Activated CD4-positive, CD25-positive, alpha-beta regulatory T cell (primary cell): ENCODE measurements at regions not wholly inside any gene's neighbourhood (a gene's known extent, or its start where the extent isn't known, plus 50 kb on each side); places are given as distances from the start of the nearest gene placed in this dataset.

ENCODE experiments used
- DNase-seq, 4 experiments: peaks; one replicate each; lab custom pipeline; 2025; lab: John Stamatoyannopoulos, UW

DNA sequence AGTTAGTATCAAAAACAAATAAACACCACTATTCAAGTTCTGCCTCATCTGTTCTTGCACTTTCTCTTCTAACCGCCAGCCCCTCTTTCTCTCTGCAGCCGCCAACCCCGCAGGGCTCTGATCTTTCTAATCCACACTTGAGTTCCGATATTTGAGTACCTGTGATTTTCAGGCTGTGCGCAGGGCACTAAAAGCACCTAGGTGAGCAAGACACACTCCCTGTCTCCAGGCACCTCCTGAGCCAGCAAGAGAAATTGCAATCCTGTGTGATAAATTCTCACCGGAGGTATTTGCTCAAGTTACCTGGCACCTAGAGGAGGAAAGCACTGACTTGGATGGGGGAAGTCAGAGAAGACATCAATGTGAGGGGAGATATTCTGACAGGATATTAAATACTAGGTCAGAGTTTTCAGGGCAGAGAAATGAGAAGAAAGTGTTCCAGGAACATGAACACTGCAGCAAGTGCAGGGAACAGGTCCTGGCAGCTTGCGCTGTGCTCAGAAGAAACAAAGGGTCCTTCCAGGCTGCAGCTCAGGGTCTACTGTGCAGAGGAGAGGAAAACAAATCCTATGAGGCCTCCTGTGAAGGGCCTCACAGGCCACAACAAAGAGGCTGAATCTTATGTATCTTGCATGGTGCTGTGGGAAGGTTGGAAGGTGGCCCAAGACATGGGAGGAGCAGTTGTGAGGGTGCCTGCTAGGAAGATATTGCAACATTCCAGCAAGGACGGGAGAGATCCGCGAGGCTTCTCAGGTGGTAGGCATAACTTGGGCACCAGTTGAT, 568.7 kb upstream of the MGMT start:
- no peak for DNase-seq

- no peak for DNase-seq
Measured at GRCh38 chr10:128898916-128899195, 568.2 kb upstream of the MGMT start.

DNA sequence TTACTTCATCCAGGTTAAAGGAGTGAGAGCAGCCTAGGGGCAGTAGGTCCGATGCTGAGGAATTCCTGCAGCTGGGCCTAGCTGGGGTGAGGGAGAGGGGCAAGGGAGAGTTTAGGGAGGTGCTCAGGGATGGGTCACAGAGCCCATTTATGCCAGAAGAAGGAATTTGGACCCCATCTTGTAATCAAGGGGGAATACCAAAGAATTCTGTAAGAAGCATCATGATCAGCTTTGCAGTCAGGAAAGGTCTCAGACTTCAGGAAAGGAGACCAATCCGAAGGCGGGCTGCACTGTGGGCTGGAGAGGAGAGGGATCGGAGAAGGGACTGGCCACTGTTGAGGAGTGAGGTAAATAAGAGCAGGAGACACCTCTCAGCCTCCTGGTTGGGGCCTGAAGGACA, 566.6 kb upstream of the MGMT start:
- DNase-seq, result no peak

DNA sequence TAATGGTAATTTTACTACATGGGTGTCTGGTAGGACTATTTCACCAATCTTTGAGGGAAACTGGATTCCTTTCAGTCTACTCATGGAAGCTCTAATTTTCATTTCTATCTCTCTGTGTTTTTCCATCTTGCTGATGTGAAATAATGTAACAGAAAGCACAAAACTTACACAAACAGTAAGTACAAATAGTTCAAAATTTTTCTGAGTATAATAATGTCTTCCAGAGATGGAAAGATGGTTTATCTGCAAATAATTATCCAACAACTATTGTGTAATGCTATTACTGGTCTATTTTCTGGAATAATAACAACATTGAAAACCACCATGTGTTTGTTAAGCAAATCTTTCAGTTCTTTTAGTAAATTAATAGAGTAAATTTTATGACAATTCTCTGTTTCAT, 565.8 kb upstream of the MGMT start:
- no peak for DNase-seq

- DNase-seq, result no peak
Measured at GRCh38 chr10:128902031-128902710, 564.9 kb upstream of the MGMT start.

GRCh38 chr10:128907155-128907941, 559.7 kb upstream of the MGMT start:
- no peak for DNase-seq

DNA sequence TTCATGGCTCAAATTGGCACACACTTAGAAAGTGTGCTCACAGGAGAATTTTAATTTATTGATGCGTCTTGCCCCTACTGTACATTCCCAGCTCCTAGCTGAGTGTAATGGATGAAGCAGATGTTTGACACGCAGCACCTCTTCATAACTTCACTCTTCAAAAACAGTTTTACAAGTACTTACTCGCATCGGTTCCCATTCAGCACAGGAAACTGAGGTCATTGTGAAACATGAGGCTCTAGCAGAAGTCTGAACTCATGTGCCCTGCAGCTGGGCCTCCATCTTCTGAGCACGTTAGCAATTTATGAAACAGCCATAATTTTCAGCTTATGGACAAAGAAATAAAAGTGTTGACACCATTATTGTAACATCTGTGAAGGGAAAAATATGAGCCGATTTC, 558.9 kb upstream of the MGMT start:
- no peak for DNase-seq

DNA sequence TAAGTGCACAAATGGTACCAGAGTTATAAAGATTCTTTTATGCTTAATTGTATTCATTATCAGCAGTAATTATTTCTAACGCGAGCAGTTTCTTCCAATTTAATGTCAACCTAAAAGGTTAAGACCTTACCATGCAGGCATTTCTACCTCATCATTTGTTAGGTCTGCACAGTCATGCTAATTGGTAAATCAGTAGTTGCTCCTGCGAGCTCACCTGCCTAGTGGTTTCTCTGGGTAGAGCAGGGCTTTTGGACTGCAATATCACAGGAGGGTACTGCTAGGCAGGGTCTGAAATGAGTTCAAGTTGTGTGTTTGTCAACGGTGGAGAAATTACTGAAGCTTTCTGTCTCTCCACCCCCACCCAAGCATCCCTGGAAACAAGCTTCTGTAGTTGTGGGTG, 558.5 kb upstream of the MGMT start:
- DNase-seq, result no peak

DNA sequence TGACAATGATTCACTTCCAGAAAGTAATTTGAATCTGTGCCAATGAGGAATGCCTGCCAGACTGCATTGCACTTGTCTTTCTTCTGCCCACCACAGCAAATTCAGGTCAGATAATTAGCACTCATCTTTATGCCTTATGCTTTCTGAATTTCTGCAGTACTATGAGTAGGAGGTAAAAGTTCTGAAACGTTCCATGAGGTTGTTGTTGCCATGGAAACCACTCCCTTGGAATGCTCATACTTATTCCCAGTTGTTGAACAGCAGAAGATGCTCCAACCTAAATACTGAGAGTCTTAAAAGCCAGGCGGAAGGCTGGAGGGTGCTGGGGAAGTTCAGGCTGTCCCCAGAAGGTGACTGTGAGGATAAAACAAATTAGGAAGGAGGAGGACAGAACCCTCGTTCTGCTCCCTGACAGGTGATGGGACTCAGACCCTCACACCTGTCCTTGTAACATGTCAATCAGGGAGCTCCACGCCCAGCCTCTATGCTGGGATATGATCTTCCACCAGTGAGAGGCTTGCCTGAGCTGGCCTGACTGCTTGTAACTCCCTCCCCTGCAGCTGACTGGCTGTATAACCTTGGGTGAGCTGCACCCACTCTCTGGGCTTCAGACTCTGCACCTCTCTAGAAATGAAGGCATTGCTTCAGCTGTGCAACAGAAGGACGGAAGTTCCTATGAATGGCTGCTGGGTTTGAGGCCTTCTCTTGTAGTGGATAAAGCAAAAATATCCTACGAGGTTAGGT, 554.3 kb upstream of the MGMT start:
- no peak for DNase-seq

GRCh38 chr10:128914681-128915080, 552.4 kb upstream of the MGMT start:
- DNase-seq, result no peak

- no peak for DNase-seq
Measured at GRCh38 chr10:128915630-128916029, 551.4 kb upstream of the MGMT start.

- no peak for DNase-seq
Measured at GRCh38 chr10:128916383-128916782, 550.7 kb upstream of the MGMT start.

- no peak for DNase-seq
Measured at GRCh38 chr10:128921389-128922022, 545.5 kb upstream of the MGMT start.

DNA sequence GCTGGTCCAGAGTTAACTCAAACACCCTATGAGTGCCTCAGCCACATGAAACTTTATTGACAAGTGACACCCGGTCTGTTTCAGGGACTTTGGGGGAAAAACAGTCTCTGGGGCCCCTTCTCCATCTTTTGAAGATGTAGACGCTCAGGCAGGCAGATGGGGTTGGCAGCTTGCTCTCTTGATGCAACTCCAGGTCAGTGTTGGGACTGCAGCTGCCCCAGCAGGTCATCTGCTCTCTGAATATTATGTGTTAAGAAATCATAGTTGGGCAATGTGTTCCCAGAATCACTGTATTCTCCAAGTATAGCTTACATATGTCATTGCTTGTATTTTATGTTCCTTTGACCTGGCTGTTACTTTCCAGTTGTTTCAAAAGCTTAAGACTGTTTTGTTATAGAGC, 544.9 kb upstream of the MGMT start:
- no peak for DNase-seq

GRCh38 chr10:128922619-128923196, 544.3 kb upstream of the MGMT start:
- no peak for DNase-seq

- no peak for DNase-seq
Measured at GRCh38 chr10:128924918-128925317, 542.1 kb upstream of the MGMT start.

DNA sequence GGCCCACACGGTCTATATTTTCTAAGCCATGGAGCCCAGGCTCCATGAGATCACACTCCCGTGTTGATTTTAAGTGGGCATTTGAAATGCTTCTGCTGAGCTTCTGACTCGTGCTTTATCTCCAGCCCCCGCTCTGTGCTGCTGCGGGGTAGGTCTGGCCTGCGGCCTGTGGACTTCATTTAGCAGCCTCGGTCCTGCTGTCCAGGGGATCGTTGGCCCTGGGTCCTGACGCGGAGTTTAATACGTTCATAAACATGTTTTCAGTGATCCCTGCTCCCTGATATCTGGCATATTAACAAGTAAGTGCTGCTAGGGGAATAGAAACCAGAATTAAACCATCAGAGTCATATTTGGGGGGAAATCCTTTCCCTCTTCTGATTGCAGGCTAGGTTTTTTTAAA, 540.3 kb upstream of the MGMT start:
- DNase-seq, result no peak

- no peak for DNase-seq
Measured at GRCh38 chr10:128927497-128928161, 539.4 kb upstream of the MGMT start.

DNA sequence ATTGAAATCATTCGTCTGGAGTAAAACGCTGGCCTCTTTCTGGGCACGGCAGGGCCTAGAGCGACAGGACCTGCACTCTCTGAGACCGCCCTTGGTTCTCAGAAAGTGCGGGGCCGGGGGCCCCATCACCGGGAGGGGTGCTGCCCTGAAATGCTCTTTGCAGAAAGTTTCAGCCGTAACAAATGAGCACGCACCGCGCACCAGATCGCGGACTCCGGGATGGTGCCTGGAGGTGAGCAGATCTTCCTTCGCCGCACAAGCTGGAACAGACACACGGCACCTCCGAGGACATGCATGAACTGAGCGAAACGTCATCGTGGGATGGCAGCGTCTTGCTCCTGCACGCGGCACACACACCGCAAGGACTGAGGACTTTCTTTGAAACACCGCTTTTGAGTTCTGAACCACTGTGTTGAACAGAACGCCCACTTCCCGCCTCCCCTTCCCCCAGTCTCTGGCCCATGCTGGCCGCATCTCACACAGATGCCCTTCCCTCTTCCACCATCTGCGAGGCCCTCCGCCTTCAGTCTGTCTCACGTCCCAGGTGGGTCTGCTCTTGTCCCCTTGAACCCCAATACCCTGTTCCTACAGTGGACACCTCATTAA, 538.7 kb upstream of the MGMT start:
- DNase-seq, result no peak

- no peak for DNase-seq
Measured at GRCh38 chr10:128929131-128929530, 537.9 kb upstream of the MGMT start.

DNA sequence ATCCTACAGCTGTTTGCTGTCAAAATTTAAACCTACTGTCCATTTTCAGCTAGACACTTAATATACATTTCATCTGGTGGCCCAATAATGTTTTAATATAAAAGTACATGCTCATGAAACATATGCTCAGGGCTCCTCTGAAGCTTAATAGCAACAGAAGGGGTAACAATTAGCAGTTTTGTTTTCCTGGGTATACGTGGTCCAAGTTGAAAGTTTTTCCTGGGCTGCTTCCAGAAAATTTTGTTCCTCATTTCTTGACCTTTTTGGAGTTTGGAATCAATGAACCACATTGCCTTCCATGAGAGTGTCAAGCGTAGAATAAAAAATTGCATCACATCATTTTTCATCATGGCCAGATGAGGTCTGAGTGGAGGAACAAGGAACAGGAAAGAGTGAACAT, 537.3 kb upstream of the MGMT start:
- no peak for DNase-seq
